GM12891 (cell line): ENCODE measurements at regions not wholly inside any gene's neighbourhood (a gene's known extent, or its start where the extent isn't known, plus 50 kb on each side); places are given as distances from the start of the nearest gene placed in this dataset.

Source experiments
- DNase-seq: peaks from one replicate; pipeline ENCODE4 v3.0.0; 2011; ENCODE audit warnings: low spot score; ENCODE audit not compliant: insufficient read length
- FAIRE-seq: peaks from 2 replicates; lab custom pipeline; 2011; peaks lifted over from hg19 to GRCh38; lab: Jason Lieb, UNC
- PAX5 ChIP-seq: IDR thresholded peaks from 2 replicates; pipeline ENCODE4 v1.6.1; 2011; ENCODE audit warnings: low read length, moderate library complexity, mild to moderate bottlenecking; ENCODE audit not compliant: insufficient read depth, severe bottlenecking
- POLR2A ChIP-seq: IDR thresholded peaks from 2 replicates; pipeline ENCODE4 v1.6.1; 2011; ENCODE audit warnings: low read depth, low read length, control low read depth
- POLR2AphosphoS5 ChIP-seq: IDR thresholded peaks from 2 replicates; pipeline ENCODE4 v1.6.1; 2011; ENCODE audit warnings: low read depth, low read length, control low read depth
- POU2F2 ChIP-seq: IDR thresholded peaks from 2 replicates; pipeline ENCODE4 v1.6.1; 2011; ENCODE audit warnings: low read depth, mild to moderate bottlenecking, control low read depth, low read length, moderate library complexity
- SPI1 ChIP-seq: IDR thresholded peaks from 2 replicates; pipeline ENCODE4 v1.6.1; 2011; ENCODE audit warnings: low read depth, low read length, control low read depth
- TAF1 ChIP-seq: IDR thresholded peaks from 2 replicates; pipeline ENCODE4 v1.6.1; 2011; ENCODE audit warnings: low read depth, low read length, control low read depth

GRCh38 chr3:44036850-44037249 is 204.8 kb upstream of the TOPAZ1 start:
- 0 out of 2 replicates have a peak, but pooled peaks have one; percentile 8 for TF ChIP-seq SPI1
- no peak for TF ChIP-seq POLR2AphosphoS5
- FAIRE-seq, result peak; percentile 86
- no peak for DNase-seq

GRCh38 chr3:44039006-44039405 is 202.7 kb upstream of the TOPAZ1 start:
- DNase-seq (no peak), FAIRE-seq (no peak)
- TF ChIP-seq POLR2A (no peak), SPI1 (no peak), PAX5 (no peak), TAF1 (no peak), POU2F2 (no peak), POLR2AphosphoS5 (no peak)

- TF ChIP-seq TAF1 (no peak), SPI1 (peak; percentile 49), POLR2AphosphoS5 (no peak), POLR2A (no peak)
- peak; percentile 90 for FAIRE-seq
- DNase-seq, result no peak
These were observed 200.0 kb upstream of the TOPAZ1 start for GRCh38 chr3:44041726-44042125.

GRCh38 chr3:44042772-44043171 is 198.9 kb upstream of the TOPAZ1 start:
- FAIRE-seq (no peak), DNase-seq (no peak)
- TF ChIP-seq POLR2A, result no peak
- peak; percentile 37; the same call in 1 of the 2 replicates for TF ChIP-seq TAF1
- 0 out of 2 replicates have a peak, but pooled peaks have one; percentile 45 for TF ChIP-seq SPI1
- TF ChIP-seq POU2F2, result peak; percentile 82
- TF ChIP-seq POLR2AphosphoS5, result peak; percentile 56; the same call in 1 of the 2 replicates
- TF ChIP-seq PAX5, result no peak

- FAIRE-seq (peak; percentile 93), DNase-seq (peak; percentile 39)
- no peak for TF ChIP-seq POLR2A
- TF ChIP-seq SPI1, result peak; percentile 99
- TF ChIP-seq POLR2AphosphoS5, result peak; percentile 66; the same call in 1 of the 2 replicates
- peak; percentile 98 for TF ChIP-seq POU2F2
- TF ChIP-seq TAF1, result no peak
These were observed 196.0 kb upstream of the TOPAZ1 start for GRCh38 chr3:44045476-44046275.

GRCh38 chr3:44047796-44048195 is 193.9 kb upstream of the TOPAZ1 start:
- no peak for FAIRE-seq

GRCh38 chr3:44048196-44048924 is 193.3 kb upstream of the TOPAZ1 start:
- TF ChIP-seq SPI1, result 0 out of 2 replicates have a peak, but pooled peaks have one; percentile 8
- no peak for TF ChIP-seq POU2F2
- FAIRE-seq, result peak; percentile 64
- DNase-seq, result no peak

More at GRCh38 chr3:44047796-44048195, 193.9 kb upstream of the TOPAZ1 start:
- no peak for DNase-seq
- TF ChIP-seq POU2F2 (no peak), SPI1 (no peak), POLR2A (no peak), PAX5 (no peak), POLR2AphosphoS5 (no peak), TAF1 (no peak)

- DNase-seq (no peak), FAIRE-seq (no peak)
- TF ChIP-seq SPI1, result no peak
- no peak for TF ChIP-seq POU2F2
- TF ChIP-seq PAX5, result no peak
- TF ChIP-seq POLR2AphosphoS5, result no peak
- TF ChIP-seq TAF1, result no peak
- no peak for TF ChIP-seq POLR2A
These were observed 192.7 kb upstream of the TOPAZ1 start for GRCh38 chr3:44048949-44049348.

- no peak for FAIRE-seq
- TF ChIP-seq SPI1 (no peak), POLR2AphosphoS5 (no peak), POLR2A (no peak), PAX5 (no peak), POU2F2 (no peak), TAF1 (no peak)
- DNase-seq, result no peak
These were observed 191.6 kb upstream of the TOPAZ1 start for GRCh38 chr3:44050101-44050500.
